ENCODE measurements at regions not wholly inside any gene's neighbourhood (a gene's known extent, or its start where the extent isn't known, plus 50 kb on each side); places are given as distances from the start of the nearest gene placed in this dataset.

GRCh38 chr10:123458933-123459332, 207.2 kb upstream of the GPR26 start:
- no peak for DNase-seq (ENCODE audit: low read depth)

GRCh38 chr10:123459371-123460091, 206.6 kb upstream of the GPR26 start:
- DNase-seq (ENCODE audit: low read depth) = no peak

GRCh38 chr10:123462246-123462645, 203.9 kb upstream of the GPR26 start:
- no peak for DNase-seq (ENCODE audit: low read depth)

- no peak for DNase-seq (ENCODE audit: low read depth)
Observed at GRCh38 chr10:123462756-123463155, 203.4 kb upstream of the GPR26 start.

GRCh38 chr10:123463181-123463580, 203.0 kb upstream of the GPR26 start:
- DNase-seq (ENCODE audit: low read depth) = no peak

GRCh38 chr10:123463698-123464097, 202.5 kb upstream of the GPR26 start:
- DNase-seq (ENCODE audit: low read depth) = no peak

GRCh38 chr10:123464430-123465323, 201.5 kb upstream of the GPR26 start:
- no peak for DNase-seq (ENCODE audit: low read depth)

GRCh38 chr10:123470336-123470921, 195.7 kb upstream of the GPR26 start:
- DNase-seq (ENCODE audit: low read depth) = no peak

- DNase-seq (ENCODE audit: low read depth) = no peak
Observed at GRCh38 chr10:123471811-123472210, 194.3 kb upstream of the GPR26 start.

GRCh38 chr10:123472606-123473005, 193.5 kb upstream of the GPR26 start:
- no peak for DNase-seq (ENCODE audit: low read depth)

- no peak for DNase-seq (ENCODE audit: low read depth)
Observed at GRCh38 chr10:123474700-123475099, 191.5 kb upstream of the GPR26 start.

GRCh38 chr10:123475466-123475865, 190.7 kb upstream of the GPR26 start:
- no peak for DNase-seq (ENCODE audit: low read depth)

GRCh38 chr10:123478116-123478515, 188.0 kb upstream of the GPR26 start:
- DNase-seq (ENCODE audit: low read depth) = no peak

- no peak for DNase-seq (ENCODE audit: low read depth)
Observed at GRCh38 chr10:123479640-123480039, 186.5 kb upstream of the GPR26 start.

- no peak for DNase-seq (ENCODE audit: low read depth)
Observed at GRCh38 chr10:123480344-123480743, 185.8 kb upstream of the GPR26 start.

GRCh38 chr10:123480845-123481244, 185.3 kb upstream of the GPR26 start:
- no peak for DNase-seq (ENCODE audit: low read depth)

GRCh38 chr10:123484722-123485121, 181.4 kb upstream of the GPR26 start:
- DNase-seq (ENCODE audit: low read depth) = no peak

- DNase-seq (ENCODE audit: low read depth) = no peak
Observed at GRCh38 chr10:123485341-123485960, 180.7 kb upstream of the GPR26 start.

- DNase-seq (ENCODE audit: low read depth) = no peak
Observed at GRCh38 chr10:123488436-123488835, 177.7 kb upstream of the GPR26 start.

- DNase-seq (ENCODE audit: low read depth) = no peak
Observed at GRCh38 chr10:123491364-123491763, 174.8 kb upstream of the GPR26 start.

- DNase-seq (ENCODE audit: low read depth) = no peak
Observed at GRCh38 chr10:123492016-123492415, 174.1 kb upstream of the GPR26 start.

- no peak for DNase-seq (ENCODE audit: low read depth)
Observed at GRCh38 chr10:123494301-123494808, 171.8 kb upstream of the GPR26 start.

Measured in fibroblast of gingiva (primary cell).